ENCODE measurements at regions not wholly inside any gene's neighbourhood (a gene's known extent, or its start where the extent isn't known, plus 50 kb on each side); places are given as distances from the start of the nearest gene placed in this dataset.

DNA sequence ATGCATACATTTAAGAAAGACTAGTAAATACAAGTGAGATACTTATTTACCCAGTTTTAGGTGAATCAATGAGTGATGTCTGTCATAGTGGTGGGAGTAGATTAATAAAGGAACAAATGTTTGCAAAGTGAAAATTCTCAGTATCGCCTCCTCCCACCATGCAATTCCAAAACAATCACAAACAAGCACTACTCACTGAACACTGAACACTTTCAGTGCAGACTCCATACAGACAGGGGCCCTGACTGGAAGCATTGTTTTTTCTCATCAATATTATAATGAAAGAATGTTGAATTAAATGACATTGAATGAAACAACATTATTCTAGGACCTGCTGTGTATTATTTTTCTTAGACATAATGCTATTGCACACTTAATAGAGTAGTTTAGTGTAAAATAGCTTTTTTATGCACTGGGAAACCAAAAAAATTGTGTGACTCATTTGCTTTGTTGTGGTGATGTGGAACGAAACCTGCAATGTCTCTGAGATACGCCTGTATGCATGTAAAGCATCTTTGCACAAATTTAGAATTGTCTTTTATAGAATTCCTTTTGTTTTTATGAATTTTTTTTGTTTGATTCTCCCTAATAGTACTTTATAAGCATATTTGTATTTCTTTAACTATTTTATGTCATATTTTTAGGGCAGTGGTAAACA is 317.5 kb downstream of the UTRN start:
- no peaks in the 10 kb centered on the region for H3K36me3 ChIP-seq (ENCODE audit: control insufficient read depth, insufficient read depth, low read length)
- WGBS (ENCODE audit: insufficient coverage, insufficient read length), result no CpG with 5 or more reads among the region's 3 CpGs

GRCh38 chr6:144606083-144606482 is 320.9 kb downstream of the UTRN start:
- Histone ChIP-seq H3K4me3 (ENCODE audit: low read length) (no peak overlapping the region), H3K27me3 (ENCODE audit: control insufficient read depth, insufficient read depth, low read length) (no peaks in the 10 kb centered on the region), H3K36me3 (ENCODE audit: control insufficient read depth, insufficient read depth, low read length) (no peaks in the 10 kb centered on the region), H3K27ac (ENCODE audit: low read length) (no peak overlapping the region), H3K9me3 (ENCODE audit: control insufficient read depth, insufficient read depth, low read length) (no peaks in the 10 kb centered on the region), H3K4me1 (ENCODE audit: control insufficient read depth, insufficient read depth, low read length) (no peaks in the 10 kb centered on the region)
- no peak for DNase-seq (ENCODE audit: low read depth, low spot score)
- whole genome bisulfite sequencing (ENCODE audit: insufficient coverage, insufficient read length), result no CpG with 5 or more reads among the region's 2 CpGs

More for the DNA sequence above, 317.5 kb downstream of the UTRN start:
- H3K4me1 ChIP-seq (ENCODE audit: control insufficient read depth, insufficient read depth, low read length), result no peaks in the 10 kb centered on the region
- no peaks in the 10 kb centered on the region for H3K9me3 ChIP-seq (ENCODE audit: control insufficient read depth, insufficient read depth, low read length)
- no peaks in the 10 kb centered on the region for H3K27me3 ChIP-seq (ENCODE audit: control insufficient read depth, insufficient read depth, low read length)
- H3K4me3 ChIP-seq (ENCODE audit: low read length), result no peak overlapping the region
- no peak overlapping the region for H3K27ac ChIP-seq (ENCODE audit: low read length)
- DNase-seq (ENCODE audit: low read depth, low spot score), result no peak

- Histone ChIP-seq H3K27ac (ENCODE audit: low read length) (no peak overlapping the region), H3K9me3 (ENCODE audit: control insufficient read depth, insufficient read depth, low read length) (no peaks in the 10 kb centered on the region), H3K36me3 (ENCODE audit: control insufficient read depth, insufficient read depth, low read length) (no peaks in the 10 kb centered on the region), H3K4me1 (ENCODE audit: control insufficient read depth, insufficient read depth, low read length) (no peaks in the 10 kb centered on the region), H3K4me3 (ENCODE audit: low read length) (no peak overlapping the region), H3K27me3 (ENCODE audit: control insufficient read depth, insufficient read depth, low read length) (no peaks in the 10 kb centered on the region)
- WGBS (ENCODE audit: insufficient coverage, insufficient read length), result no CpG with 5 or more reads among the region's 5 CpGs
- DNase-seq (ENCODE audit: low read depth, low spot score), result no peak
These were observed 323.0 kb downstream of the UTRN start for GRCh38 chr6:144607998-144608735.

DNA sequence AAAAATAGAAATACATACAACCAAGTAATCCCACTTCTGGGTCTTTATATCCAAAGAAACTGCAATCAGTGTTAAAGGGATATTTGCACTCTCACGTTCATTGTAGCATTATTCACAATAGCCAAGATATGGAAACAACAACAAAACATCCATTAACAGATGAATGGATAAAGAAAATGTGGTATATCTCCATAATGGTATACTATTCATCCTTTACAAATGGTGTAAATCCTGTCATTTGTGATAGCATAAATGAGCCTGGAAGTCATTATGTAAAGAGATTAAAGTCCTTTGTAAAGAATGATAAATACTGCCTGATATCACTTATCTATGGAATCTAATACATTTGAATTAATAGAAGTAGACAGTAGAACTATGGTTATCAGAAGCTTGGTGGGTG is 327.7 kb downstream of the UTRN start:
- H3K27ac ChIP-seq (ENCODE audit: low read length), result no peak overlapping the region
- WGBS (ENCODE audit: insufficient coverage, insufficient read length), result no CpG with 5 or more reads among the region's 1 CpG
- H3K36me3 ChIP-seq (ENCODE audit: control insufficient read depth, insufficient read depth, low read length), result no peaks in the 10 kb centered on the region
- H3K4me3 ChIP-seq (ENCODE audit: low read length), result no peak overlapping the region
- no peaks in the 10 kb centered on the region for H3K27me3 ChIP-seq (ENCODE audit: control insufficient read depth, insufficient read depth, low read length)
- H3K9me3 ChIP-seq (ENCODE audit: control insufficient read depth, insufficient read depth, low read length), result no peaks in the 10 kb centered on the region
- no peaks in the 10 kb centered on the region; the same call in 1 of the 2 replicates for H3K4me1 ChIP-seq (ENCODE audit: control insufficient read depth, insufficient read depth, low read length)
- no peak for DNase-seq (ENCODE audit: low read depth, low spot score)

- no peaks in the 10 kb centered on the region; the same call in 1 of the 2 replicates for H3K4me1 ChIP-seq (ENCODE audit: control insufficient read depth, insufficient read depth, low read length)
- no CpG with 5 or more reads among the region's 2 CpGs for WGBS (ENCODE audit: insufficient coverage, insufficient read length)
- no peak for DNase-seq (ENCODE audit: low read depth, low spot score)
These were observed 328.7 kb downstream of the UTRN start for GRCh38 chr6:144613859-144614258.

GRCh38 chr6:144615870-144616269 is 330.7 kb downstream of the UTRN start:
- Histone ChIP-seq H3K36me3 (ENCODE audit: control insufficient read depth, insufficient read depth, low read length) (no peaks in the 10 kb centered on the region), H3K27ac (ENCODE audit: low read length) (no peak overlapping the region), H3K4me1 (ENCODE audit: control insufficient read depth, insufficient read depth, low read length) (no peaks in the 10 kb centered on the region; the same call in 1 of the 2 replicates), H3K4me3 (ENCODE audit: low read length) (no peak overlapping the region), H3K27me3 (ENCODE audit: control insufficient read depth, insufficient read depth, low read length) (no peaks in the 10 kb centered on the region), H3K9me3 (ENCODE audit: control insufficient read depth, insufficient read depth, low read length) (no peaks in the 10 kb centered on the region)
- no peak for DNase-seq (ENCODE audit: low read depth, low spot score)
- WGBS (ENCODE audit: insufficient coverage, insufficient read length), result no CpG with 5 or more reads among the region's 2 CpGs

More at GRCh38 chr6:144613859-144614258, 328.7 kb downstream of the UTRN start:
- no peaks in the 10 kb centered on the region for H3K9me3 ChIP-seq (ENCODE audit: control insufficient read depth, insufficient read depth, low read length)
- no peak overlapping the region for H3K4me3 ChIP-seq (ENCODE audit: low read length)
- no peaks in the 10 kb centered on the region for H3K36me3 ChIP-seq (ENCODE audit: control insufficient read depth, insufficient read depth, low read length)
- no peak overlapping the region for H3K27ac ChIP-seq (ENCODE audit: low read length)
- no peaks in the 10 kb centered on the region for H3K27me3 ChIP-seq (ENCODE audit: control insufficient read depth, insufficient read depth, low read length)

- Histone ChIP-seq H3K4me3 (ENCODE audit: low read length) (no peak overlapping the region), H3K27me3 (ENCODE audit: control insufficient read depth, insufficient read depth, low read length) (no peaks in the 10 kb centered on the region), H3K27ac (ENCODE audit: low read length) (no peak overlapping the region), H3K9me3 (ENCODE audit: control insufficient read depth, insufficient read depth, low read length) (no peaks in the 10 kb centered on the region), H3K36me3 (ENCODE audit: control insufficient read depth, insufficient read depth, low read length) (no peaks in the 10 kb centered on the region), H3K4me1 (ENCODE audit: control insufficient read depth, insufficient read depth, low read length) (no peaks in the 10 kb centered on the region; the same call in 1 of the 2 replicates)
- no peak for DNase-seq (ENCODE audit: low read depth, low spot score)
- no CpG with 5 or more reads among the region's 1 CpG for WGBS (ENCODE audit: insufficient coverage, insufficient read length)
These were observed 332.1 kb downstream of the UTRN start for GRCh38 chr6:144617191-144617590.

DNA sequence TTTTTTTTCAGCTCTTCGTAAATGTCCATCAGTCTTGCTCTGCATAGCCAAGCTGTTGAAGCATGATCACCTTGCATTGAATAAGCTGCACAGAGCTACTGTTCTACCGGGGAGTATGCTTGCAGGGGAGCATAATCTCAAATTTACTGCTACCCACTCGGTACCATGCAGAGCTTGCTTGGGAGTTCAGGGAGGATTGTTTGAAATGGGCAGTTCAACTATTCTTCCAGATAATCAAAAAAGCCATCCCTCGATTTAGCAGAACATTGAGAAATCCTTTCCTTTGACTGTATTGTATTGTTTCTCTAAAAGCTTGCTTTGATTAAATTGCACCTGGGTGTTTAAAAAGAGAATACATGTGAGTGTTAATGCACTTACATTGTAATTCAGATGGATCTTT is 332.6 kb downstream of the UTRN start:
- no peak overlapping the region for H3K27ac ChIP-seq (ENCODE audit: low read length)
- DNase-seq (ENCODE audit: low read depth, low spot score), result no peak
- no CpG with 5 or more reads among the region's 4 CpGs for WGBS (ENCODE audit: insufficient coverage, insufficient read length)
- no peaks in the 10 kb centered on the region for H3K9me3 ChIP-seq (ENCODE audit: control insufficient read depth, insufficient read depth, low read length)
- no peaks in the 10 kb centered on the region; the same call in 1 of the 2 replicates for H3K4me1 ChIP-seq (ENCODE audit: control insufficient read depth, insufficient read depth, low read length)
- no peak overlapping the region for H3K4me3 ChIP-seq (ENCODE audit: low read length)
- no peaks in the 10 kb centered on the region for H3K36me3 ChIP-seq (ENCODE audit: control insufficient read depth, insufficient read depth, low read length)
- no peaks in the 10 kb centered on the region for H3K27me3 ChIP-seq (ENCODE audit: control insufficient read depth, insufficient read depth, low read length)

GRCh38 chr6:144619966-144620365 is 334.8 kb downstream of the UTRN start:
- no peak for DNase-seq (ENCODE audit: low read depth, low spot score)
- WGBS (ENCODE audit: insufficient coverage, insufficient read length), result no CpG with 5 or more reads among the region's 2 CpGs
- no peaks in the 10 kb centered on the region for H3K9me3 ChIP-seq (ENCODE audit: control insufficient read depth, insufficient read depth, low read length)
- no peaks in the 10 kb centered on the region for H3K4me1 ChIP-seq (ENCODE audit: control insufficient read depth, insufficient read depth, low read length)
- H3K27me3 ChIP-seq (ENCODE audit: control insufficient read depth, insufficient read depth, low read length), result no peaks in the 10 kb centered on the region
- H3K4me3 ChIP-seq (ENCODE audit: low read length), result no peak overlapping the region
- no peak overlapping the region for H3K27ac ChIP-seq (ENCODE audit: low read length)
- H3K36me3 ChIP-seq (ENCODE audit: control insufficient read depth, insufficient read depth, low read length), result no peaks in the 10 kb centered on the region

DNA sequence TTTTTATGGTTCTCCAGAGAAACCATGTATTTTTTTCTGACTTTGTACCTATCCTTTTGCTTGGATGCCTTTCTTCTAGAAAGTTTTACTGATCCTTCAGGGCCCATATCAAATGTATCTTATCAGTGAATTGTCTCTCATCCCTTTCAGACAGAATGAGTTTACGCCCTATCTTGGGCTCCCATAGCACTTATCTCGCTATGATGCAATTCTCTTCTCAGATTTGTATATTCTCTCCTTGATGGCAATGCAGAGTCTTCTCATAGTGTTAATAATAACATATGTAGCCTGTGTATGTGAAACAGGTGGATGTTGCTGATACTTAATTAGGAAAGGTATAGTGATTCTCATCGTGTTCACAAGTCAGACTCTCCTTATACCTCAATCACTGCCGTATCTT is 336.2 kb downstream of the UTRN start:
- H3K4me1 ChIP-seq (ENCODE audit: control insufficient read depth, insufficient read depth, low read length), result no peaks in the 10 kb centered on the region
- DNase-seq (ENCODE audit: low read depth, low spot score), result no peak
- H3K27ac ChIP-seq (ENCODE audit: low read length), result no peak overlapping the region
- no peaks in the 10 kb centered on the region for H3K9me3 ChIP-seq (ENCODE audit: control insufficient read depth, insufficient read depth, low read length)
- WGBS (ENCODE audit: insufficient coverage, insufficient read length), result no CpG with 5 or more reads among the region's 4 CpGs
- no peak overlapping the region for H3K4me3 ChIP-seq (ENCODE audit: low read length)
- H3K36me3 ChIP-seq (ENCODE audit: control insufficient read depth, insufficient read depth, low read length), result no peaks in the 10 kb centered on the region
- H3K27me3 ChIP-seq (ENCODE audit: control insufficient read depth, insufficient read depth, low read length), result no peaks in the 10 kb centered on the region

Data from iPS DF 6.9 (cell line).